ENCODE measurements at regions not wholly inside any gene's neighbourhood (a gene's known extent, or its start where the extent isn't known, plus 50 kb on each side); places are given as distances from the start of the nearest gene placed in this dataset.
"Not testable (repeated sequence)": the region's sequence is repeated elsewhere in the genome, so short reads cannot be mapped to it uniquely, and the experiment has no call there.

DNA sequence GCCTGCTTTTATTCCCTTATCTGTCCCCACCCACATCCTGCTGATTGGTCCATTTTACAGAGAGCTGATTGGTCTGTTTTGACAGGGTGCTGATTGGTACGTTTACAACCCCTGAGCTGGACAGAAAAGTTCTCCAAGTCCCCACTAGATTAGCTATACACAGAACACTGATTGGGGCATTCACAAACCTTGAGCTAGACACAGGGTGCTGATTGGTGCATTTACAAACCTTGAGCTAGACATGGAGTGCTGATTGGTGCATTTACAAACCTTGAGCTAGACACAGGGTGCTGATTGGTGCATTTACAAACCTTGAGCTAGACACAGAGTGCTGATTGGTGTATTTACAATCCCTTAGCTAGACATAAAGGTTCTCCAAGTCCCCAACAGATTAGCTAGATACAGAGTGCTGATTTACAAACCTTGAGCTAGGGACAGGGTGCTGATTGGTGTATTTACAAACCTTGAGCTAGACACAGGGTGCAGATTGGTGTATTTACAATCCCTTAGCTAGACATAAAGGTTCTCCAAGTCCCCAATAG lies 158.2 kb downstream of the BRD1 start:
- dilution Hi-C loops (cut with HindIII; ENCODE audit: low sequenced_read_pairs, unreplicated experiment); POLR2A ChIA-PET (ENCODE audit: unreplicated experiment): not testable (repeated sequence)

More for the DNA sequence above, 158.2 kb downstream of the BRD1 start:
- H3K9me3 ChIP-seq (ENCODE audit: control insufficient read depth, insufficient read depth, low read length); H3K56ac ChIP-seq (ENCODE audit: extremely low read depth, insufficient read depth, low read length); H3K9me1 ChIP-seq (ENCODE audit: insufficient read depth, low read length); H3K4me1 ChIP-seq (ENCODE audit: control insufficient read depth, insufficient read depth, low read length); H3K79me1 ChIP-seq (ENCODE audit: low read depth in 1 of 2, low read length in 2 of 2); H3K23ac ChIP-seq (ENCODE audit: low read depth, low read length); H3K4me3 ChIP-seq (ENCODE audit: insufficient read depth, low read depth, low read length); CTCF ChIA-PET; H3K27ac ChIP-seq (ENCODE audit: insufficient read depth, low read length); H3K4ac ChIP-seq (ENCODE audit: low read depth, low read length); H3K14ac ChIP-seq (replicated peaks; ENCODE audit: low read depth, low read length); H2BK5ac ChIP-seq (ENCODE audit: low read depth, low read length, poor library complexity, severe bottlenecking); H4K8ac ChIP-seq (ENCODE audit: low read depth in 2 of 2, low read length in 2 of 2); H2BK15ac ChIP-seq (ENCODE audit: low read depth, low read length); H3K27me3 ChIP-seq (ENCODE audit: control insufficient read depth, insufficient read depth, low read length); BruUV-seq (replicated peaks); H3K18ac ChIP-seq (ENCODE audit: low read depth, low read length); intact Hi-C loops (cut with micrococcal nuclease); DNase-seq; H3K4me2 ChIP-seq (ENCODE audit: low read depth, low read length); H4K20me1 ChIP-seq (ENCODE audit: insufficient read depth, low read length); H2AK9ac ChIP-seq (replicated peaks; ENCODE audit: low read depth, low read length, poor library complexity); H2BK20ac ChIP-seq (ENCODE audit: low read depth, low read length); H3K9ac ChIP-seq (ENCODE audit: low read depth, low read length); in situ Hi-C loops (cut with MboI; ENCODE audit: low sequenced_read_pairs); ATAC-seq (ENCODE audit: low read depth); H4K91ac ChIP-seq (ENCODE audit: insufficient read depth, low read depth, low read length); H3K36me3 ChIP-seq (ENCODE audit: control insufficient read depth, insufficient read depth, low read length); H2BK120ac ChIP-seq (ENCODE audit: low read depth, low read length); H2AFZ ChIP-seq (replicated peaks; ENCODE audit: low read length, poor library complexity); H2AK5ac ChIP-seq (ENCODE audit: low read depth, low read length); H4K5ac ChIP-seq (ENCODE audit: low read depth, low read length): not testable (repeated sequence)
- WGBS, 2 experiments (ENCODE audit: extremely low coverage in 2 of 2, insufficient read length in 1 of 2) = no CpG with 5 or more reads among the region's 1 CpG

All from IMR-90 (cell line).